GM20000 (cell line): ENCODE measurements at regions not wholly inside any gene's neighbourhood (a gene's known extent, or its start where the extent isn't known, plus 50 kb on each side); places are given as distances from the start of the nearest gene placed in this dataset.

Experiments
- DNase-seq: peaks from one replicate; pipeline ENCODE4 v3.0.0; 2012; ENCODE audit warnings: low spot score
- CTCF ChIP-seq: IDR thresholded peaks from 2 replicates; pipeline ENCODE4 v1.5.1; 2012; ENCODE audit warnings: mild to moderate bottlenecking, control low read depth; ENCODE audit errors: extremely low read depth, missing control alignments

DNA sequence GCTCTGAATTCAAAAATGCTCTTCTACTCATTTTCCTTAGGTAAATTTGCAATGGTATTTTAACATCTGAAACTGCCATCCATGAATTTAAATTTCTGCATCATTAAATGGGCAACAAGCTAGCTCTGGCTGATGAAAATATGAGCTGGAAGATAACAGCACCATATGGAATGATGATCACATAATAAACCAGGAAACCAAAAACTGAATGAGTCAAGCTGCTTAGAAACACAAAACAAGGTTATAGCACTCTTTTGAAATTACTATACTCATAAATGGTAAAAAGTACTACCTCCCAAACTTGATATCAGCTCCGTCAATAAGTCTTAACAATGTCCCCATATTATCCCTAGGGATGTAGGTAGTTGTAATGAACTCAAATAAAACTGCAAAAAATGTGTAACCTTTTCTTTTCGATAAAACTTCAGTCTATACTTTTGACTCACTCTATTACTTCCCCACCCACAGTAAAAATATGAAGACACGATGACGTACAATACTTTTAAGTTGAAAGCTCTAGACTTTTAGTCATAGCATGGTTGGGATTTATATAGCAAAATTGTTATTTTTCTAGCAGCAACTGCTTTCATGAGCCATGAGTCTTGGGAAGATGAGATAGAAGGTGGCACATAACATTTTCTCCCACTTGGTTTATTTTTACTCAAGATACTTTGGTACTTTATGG is 396.7 kb downstream of the CDH2 start:
- TF ChIP-seq CTCF: no peak
- no peak for DNase-seq

GRCh38 chr18:27778925-27779324 is 398.0 kb downstream of the CDH2 start:
- TF ChIP-seq CTCF: no peak
- DNase-seq: no peak

- DNase-seq: no peak
- TF ChIP-seq CTCF: no peak
Measured at GRCh38 chr18:27778441-27778840, 398.5 kb downstream of the CDH2 start.

GRCh38 chr18:27772081-27772480 is 404.8 kb downstream of the CDH2 start:
- no peak for TF ChIP-seq CTCF
- no peak for DNase-seq

- TF ChIP-seq CTCF: no peak
- DNase-seq: no peak
Measured at GRCh38 chr18:27771571-27771970, 405.4 kb downstream of the CDH2 start.

DNA sequence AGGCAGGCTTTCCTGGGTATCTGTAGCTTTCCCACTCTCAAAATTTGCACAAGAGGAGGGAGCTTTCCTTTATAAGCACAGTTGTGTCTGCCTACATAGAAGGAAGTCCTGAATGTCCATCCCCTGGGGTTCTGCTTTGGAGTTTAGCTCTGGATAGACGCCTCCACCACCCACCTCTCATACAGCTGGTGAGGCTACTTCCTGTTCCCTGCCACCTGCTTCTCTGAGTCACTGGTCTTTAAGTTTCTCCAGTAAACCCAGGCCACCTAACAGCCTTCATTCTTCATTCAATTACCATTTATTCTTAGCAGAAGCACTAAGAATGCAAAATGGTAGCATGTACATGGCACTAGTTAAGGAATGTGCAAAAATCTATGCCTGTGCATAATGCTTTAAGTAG is 407.8 kb downstream of the CDH2 start:
- no peak for TF ChIP-seq CTCF
- DNase-seq: no peak

DNA sequence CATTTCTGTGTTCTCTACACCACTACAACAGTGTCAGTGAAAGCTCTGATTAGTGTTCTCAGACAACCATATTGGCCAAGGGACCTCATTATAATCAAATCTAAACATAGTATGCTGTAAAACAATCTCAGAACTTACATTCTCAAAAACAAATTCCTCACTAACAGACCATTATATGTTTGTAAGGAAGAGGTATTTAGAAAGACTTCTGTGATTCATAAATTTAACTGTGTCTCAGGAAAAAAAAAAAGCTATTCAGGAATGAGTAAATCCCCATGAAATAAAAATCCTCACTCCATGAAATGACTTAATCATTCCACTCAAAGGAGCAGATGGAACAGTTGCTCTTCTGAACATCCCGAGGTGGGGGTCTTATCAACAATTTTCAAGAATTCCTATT is 413.0 kb downstream of the CDH2 start:
- no peak for TF ChIP-seq CTCF
- DNase-seq: no peak
